SH-SY5Y (cell line): ENCODE measurements at regions not wholly inside any gene's neighbourhood (a gene's known extent, or its start where the extent isn't known, plus 50 kb on each side); places are given as distances from the start of the nearest gene placed in this dataset.

Experiments
- GATA2 ChIP-seq: IDR thresholded peaks from 2 replicates; pipeline ENCODE4 v1.6.1; 2011; ENCODE audit warnings: mild to moderate bottlenecking, low read depth, low read length
- GATA3 ChIP-seq: IDR thresholded peaks from 2 replicates; pipeline ENCODE4 v1.6.1; 2011; ENCODE audit warnings: low read depth, mild to moderate bottlenecking, low read length, moderate library complexity

DNA sequence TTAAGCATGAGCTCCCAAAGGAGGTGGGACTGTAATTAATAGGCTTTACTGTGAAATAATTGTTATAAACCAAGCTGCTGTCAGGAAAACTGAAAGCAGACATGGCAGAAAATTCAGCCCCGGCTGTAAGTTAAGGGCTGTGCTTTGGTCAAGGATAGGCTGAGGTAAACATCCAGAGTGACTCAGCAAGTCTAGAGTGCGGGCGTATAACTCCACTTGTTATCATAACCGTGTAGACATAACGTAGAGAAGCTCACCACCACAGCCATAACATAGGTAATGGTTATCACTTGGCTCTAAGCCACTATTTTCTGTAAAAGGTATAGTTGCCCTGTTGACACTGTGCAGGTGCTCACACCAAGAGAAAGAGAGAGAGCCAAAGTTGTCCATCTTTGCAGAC is 316.8 kb downstream of the DCDC2C start:
- TF ChIP-seq GATA2 (no peak), GATA3 (no peak)
